NCI-H2107 (cell line): ENCODE measurements at regions not wholly inside any gene's neighbourhood (a gene's known extent, or its start where the extent isn't known, plus 50 kb on each side); places are given as distances from the start of the nearest gene placed in this dataset.

Source experiments
- DNase-seq: peaks from one replicate; lab custom pipeline; 2025; lab: John Stamatoyannopoulos, UW

GRCh38 chr12:28601570-28602058 is 411.4 kb downstream of the CCDC91 start:
- no peak for DNase-seq

- DNase-seq, result no peak
Observed at GRCh38 chr12:28602786-28603185, 412.5 kb downstream of the CCDC91 start.

- no peak for DNase-seq
Observed at GRCh38 chr12:28603239-28603638, 413.0 kb downstream of the CCDC91 start.

- no peak for DNase-seq
Observed at GRCh38 chr12:28603801-28604200, 413.5 kb downstream of the CCDC91 start.

GRCh38 chr12:28604240-28604639 is 414.0 kb downstream of the CCDC91 start:
- DNase-seq, result no peak

- DNase-seq, result no peak
Observed at GRCh38 chr12:28606967-28607557, 416.8 kb downstream of the CCDC91 start.

- DNase-seq, result no peak
Observed at GRCh38 chr12:28610401-28611114, 420.3 kb downstream of the CCDC91 start.

- no peak for DNase-seq
Observed at GRCh38 chr12:28611115-28611435, 420.8 kb downstream of the CCDC91 start.

- no peak for DNase-seq
Observed at GRCh38 chr12:28611449-28611848, 421.2 kb downstream of the CCDC91 start.

- DNase-seq, result no peak
Observed at GRCh38 chr12:28618171-28618570, 427.9 kb downstream of the CCDC91 start.

- no peak for DNase-seq
Observed at GRCh38 chr12:28618772-28619171, 428.5 kb downstream of the CCDC91 start.

- no peak for DNase-seq
Observed at GRCh38 chr12:28620281-28620680, 430.0 kb downstream of the CCDC91 start.

- no peak for DNase-seq
Observed at GRCh38 chr12:28622406-28622805, 432.1 kb downstream of the CCDC91 start.

GRCh38 chr12:28626504-28626903 is 436.2 kb downstream of the CCDC91 start:
- DNase-seq, result no peak

- DNase-seq, result no peak
Observed at GRCh38 chr12:28629691-28630090, 439.4 kb downstream of the CCDC91 start.

GRCh38 chr12:28631831-28632230 is 441.6 kb downstream of the CCDC91 start:
- no peak for DNase-seq

GRCh38 chr12:28640519-28640918 is 450.3 kb downstream of the CCDC91 start:
- DNase-seq, result no peak

- no peak for DNase-seq
Observed at GRCh38 chr12:28645436-28645835, 455.2 kb downstream of the CCDC91 start.

- DNase-seq, result no peak
Observed at GRCh38 chr12:28645891-28646290, 455.6 kb downstream of the CCDC91 start.

GRCh38 chr12:28650906-28651305 is 460.6 kb downstream of the CCDC91 start:
- DNase-seq, result no peak

GRCh38 chr12:28652239-28652638 is 462.0 kb downstream of the CCDC91 start:
- DNase-seq, result no peak

- no peak for DNase-seq
Observed at GRCh38 chr12:28681980-28682379, 467.1 kb upstream of the FAR2 start.

- no peak for DNase-seq
Observed at GRCh38 chr12:28683366-28683765, 465.7 kb upstream of the FAR2 start.
